ENCODE measurements at regions not wholly inside any gene's neighbourhood (a gene's known extent, or its start where the extent isn't known, plus 50 kb on each side); places are given as distances from the start of the nearest gene placed in this dataset.

DNA sequence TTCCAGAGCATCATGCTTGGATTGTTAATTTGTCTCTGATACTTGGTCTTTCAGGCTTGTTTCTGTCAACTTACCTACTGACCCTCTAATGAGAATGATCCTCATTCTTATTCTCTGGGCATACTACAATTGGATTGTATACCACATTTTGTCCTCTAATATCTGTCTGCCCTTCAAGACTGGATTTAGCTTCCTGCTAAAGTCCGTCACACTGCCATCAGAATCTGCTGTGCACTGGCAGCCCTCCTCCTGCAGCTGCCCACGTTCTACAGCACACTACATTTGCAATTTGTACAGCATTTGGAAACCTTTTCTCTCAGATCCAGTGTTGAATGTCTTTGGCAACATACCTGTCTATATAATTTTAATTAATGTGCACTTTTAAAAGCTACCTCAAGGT is 183.1 kb downstream of the ZNF330 start:
- TF ChIP-seq YY1 (IDR thresholded peaks at IDR 0.05; ENCODE audit: insufficient read depth, insufficient read length) (no peak), ZNF274 (IDR thresholded peaks at IDR 0.05; ENCODE audit: low read depth, low read length) (no peak), SUZ12 (IDR thresholded peaks at IDR 0.05; ENCODE audit: extremely low read depth, insufficient read depth, insufficient read length) (no peak)

Data from NT2/D1 (cell line).